IMR-90 (cell line): ENCODE measurements at regions not wholly inside any gene's neighbourhood (a gene's known extent, or its start where the extent isn't known, plus 50 kb on each side); places are given as distances from the start of the nearest gene placed in this dataset.

Experiments used
- ATAC-seq: fragments of 200-7000 bp; cut with Tn5 transposase; 2 replicates; pipeline ENCODE4 v1.9.1; 2020; ENCODE audit warnings: low read depth, mild to moderate bottlenecking, moderate library complexity
- BruUV-seq: library from RNA; stranded (reverse); fragments of 400-500 nt; replicated peaks from 2 replicates; lab custom pipeline; 2021; lab: Mats Ljungman, UMichigan
- CTCF ChIA-PET: fragments of 300-600 bp; formaldehyde crosslinking; extraction: SDS; loops from one replicate; lab custom pipeline; 2021; ENCODE audit warnings: antibody characterized with exemption; lab: Yijun Ruan, JAX
- POLR2A ChIA-PET: fragments of 300-600 bp; sonication (Branson Sonifier 250); formaldehyde crosslinking; loops from one replicate; lab custom pipeline; 2022; ENCODE audit warnings: antibody characterized with exemption; ENCODE audit not compliant: unreplicated experiment; lab: Charles Lee
- DNase-seq: peaks from one replicate; pipeline ENCODE4 v3.0.0; 2013
- H2AFZ ChIP-seq: replicated peaks from 2 replicates; pipeline ENCODE3; 2013; ENCODE audit warnings: low read length, mild to moderate bottlenecking; ENCODE audit not compliant: poor library complexity
- H2AK5ac ChIP-seq: 2 replicates; pipeline ENCODE4 v1.6.1; 2013; ENCODE audit warnings: low read depth, low read length, inconsistent platforms
- H2AK9ac ChIP-seq: replicated peaks from 2 replicates; pipeline ENCODE3; 2013; ENCODE audit warnings: mild to moderate bottlenecking, low read depth, low read length, moderate library complexity; ENCODE audit not compliant: poor library complexity
- H2BK120ac ChIP-seq: 2 replicates; pipeline ENCODE4 v1.6.1; 2013; ENCODE audit warnings: low read depth, low read length, inconsistent platforms
- H2BK15ac ChIP-seq: 3 replicates; pipeline ENCODE4 v1.6.1; 2013; ENCODE audit warnings: low read depth, low read length, inconsistent platforms
- H2BK20ac ChIP-seq: 2 replicates; pipeline ENCODE4 v1.6.1; 2013; ENCODE audit warnings: low read depth, mild to moderate bottlenecking, inconsistent platforms, low read length, moderate library complexity
- H2BK5ac ChIP-seq: 2 replicates; pipeline ENCODE4 v1.6.1; 2013; ENCODE audit warnings: mild to moderate bottlenecking, low read depth, low read length, inconsistent platforms; ENCODE audit not compliant: poor library complexity, severe bottlenecking
- H3K14ac ChIP-seq: replicated peaks from 2 replicates; pipeline ENCODE4 v1.6.1; 2013; ENCODE audit warnings: low read depth, low read length, inconsistent platforms
- H3K18ac ChIP-seq: 2 replicates; pipeline ENCODE4 v1.6.1; 2013; ENCODE audit warnings: low read depth, low read length, control low read depth
- H3K23ac ChIP-seq: 2 replicates; pipeline ENCODE4 v1.6.1; 2013; ENCODE audit warnings: low read depth, low read length, inconsistent platforms
- H3K27ac ChIP-seq: 2 replicates; pipeline ENCODE4 v1.5.1; 2013; ENCODE audit warnings: mild to moderate bottlenecking, control low read depth, low read length; ENCODE audit not compliant: insufficient read depth
- H3K27me3 ChIP-seq: 2 replicates; pipeline ENCODE4 v1.6.1; 2013; ENCODE audit warnings: low read length; ENCODE audit not compliant: control insufficient read depth, insufficient read depth
- H3K36me3 ChIP-seq: 2 replicates; pipeline ENCODE4 v1.6.1; 2013; ENCODE audit warnings: low read length, mixed read lengths; ENCODE audit not compliant: control insufficient read depth, insufficient read depth
- H3K4ac ChIP-seq: 2 replicates; pipeline ENCODE4 v1.6.1; 2013; ENCODE audit warnings: low read depth, low read length, inconsistent platforms
- H3K4me1 ChIP-seq: 2 replicates; pipeline ENCODE4 v1.6.1; 2013; ENCODE audit warnings: low read length, mixed read lengths; ENCODE audit not compliant: control insufficient read depth, insufficient read depth
- H3K4me2 ChIP-seq: 2 replicates; pipeline ENCODE4 v1.6.1; 2013; ENCODE audit warnings: low read depth, mild to moderate bottlenecking, control low read depth, low read length, moderate library complexity
- H3K4me3 ChIP-seq: 2 replicates; pipeline ENCODE4 v1.5.1; 2013; ENCODE audit warnings: low read depth, mild to moderate bottlenecking, control low read depth, low read length, moderate library complexity; ENCODE audit not compliant: insufficient read depth
- H3K56ac ChIP-seq: 2 replicates; pipeline ENCODE4 v1.6.1; 2013; ENCODE audit warnings: low read length, inconsistent platforms; ENCODE audit not compliant: insufficient read depth; ENCODE audit errors: extremely low read depth
- H3K79me1 ChIP-seq, 2 experiments: 2 replicates each; pipeline ENCODE4 v1.6.1; 2013; ENCODE audit warnings: low read length in 2 of 2, inconsistent platforms in 1 of 2, low read depth in 1 of 2
- H3K9ac ChIP-seq: 2 replicates; pipeline ENCODE4 v1.6.1; 2013; ENCODE audit warnings: low read depth, low read length, control low read depth
- H3K9me1 ChIP-seq: 2 replicates; pipeline ENCODE4 v1.6.1; 2013; ENCODE audit warnings: low read length, inconsistent platforms; ENCODE audit not compliant: insufficient read depth
- H3K9me3 ChIP-seq: 2 replicates; pipeline ENCODE4 v1.6.1; 2013; ENCODE audit warnings: low read length; ENCODE audit not compliant: control insufficient read depth, insufficient read depth
- H4K20me1 ChIP-seq: 2 replicates; pipeline ENCODE4 v1.6.1; 2013; ENCODE audit warnings: low read length, inconsistent platforms; ENCODE audit not compliant: insufficient read depth
- H4K5ac ChIP-seq: 2 replicates; pipeline ENCODE4 v1.6.1; 2013; ENCODE audit warnings: mild to moderate bottlenecking, low read depth, low read length, control low read depth
- H4K8ac ChIP-seq, 2 experiments: 2 replicates each; pipeline ENCODE4 v1.6.1; 2013; ENCODE audit warnings: low read depth in 2 of 2, low read length in 2 of 2, control low read depth in 1 of 2, inconsistent platforms in 1 of 2
- H4K91ac ChIP-seq: 2 replicates; pipeline ENCODE4 v1.6.1; 2013; ENCODE audit warnings: low read depth, low read length, inconsistent platforms; ENCODE audit not compliant: insufficient read depth
- BHLHE40 ChIP-seq: fragments of 150-350 bp; IDR thresholded peaks from 2 replicates; pipeline ENCODE4 v1.6.1; 2016; ENCODE audit warnings: mild to moderate bottlenecking, low read depth, low read length
- CEBPB ChIP-seq: IDR thresholded peaks from 2 replicates; pipeline ENCODE4 v1.6.1; 2012; ENCODE audit warnings: low read depth, low read length, improper control_type of control experiment
- CHD1 ChIP-seq: IDR thresholded peaks from 2 replicates; pipeline ENCODE4 v1.6.1; 2012; ENCODE audit warnings: low read depth, low read length, improper control_type of control experiment
- CTCF ChIP-seq: conservative IDR thresholded peaks from 2 replicates; pipeline ENCODE4 v1.5.1; 2012; ENCODE audit warnings: mild to moderate bottlenecking, low read depth, low read length, improper control_type of control experiment
- FOS ChIP-seq: fragments of 150-350 bp; IDR thresholded peaks from 2 replicates; pipeline ENCODE4 v1.6.1; 2016; ENCODE audit warnings: low read depth, low read length
- MAZ ChIP-seq: IDR thresholded peaks from 2 replicates; pipeline ENCODE4 v1.6.1; 2012; ENCODE audit warnings: low read depth, mild to moderate bottlenecking, low read length, improper control_type of control experiment, moderate library complexity, borderline replicate concordance
- NFE2L2 ChIP-seq: fragments of 150-350 bp; IDR thresholded peaks from 2 replicates; pipeline ENCODE4 v1.6.1; 2016; ENCODE audit warnings: low read depth, mild to moderate bottlenecking, low read length
- POLR2A ChIP-seq: IDR thresholded peaks from 2 replicates; pipeline ENCODE4 v1.6.1; 2012; ENCODE audit warnings: mild to moderate bottlenecking, low read depth, low read length
- RCOR1 ChIP-seq: IDR thresholded peaks from 2 replicates; pipeline ENCODE4 v1.6.1; 2012; ENCODE audit warnings: mild to moderate bottlenecking, low read length, improper control_type of control experiment; ENCODE audit not compliant: insufficient replicate concordance
- RFX5 ChIP-seq: IDR thresholded peaks from 2 replicates; pipeline ENCODE4 v1.8.0; 2012; ENCODE audit warnings: low read depth, mild to moderate bottlenecking, low read length, moderate library complexity
- SMC3 ChIP-seq: fragments of 150-350 bp; IDR thresholded peaks from 2 replicates; pipeline ENCODE4 v1.6.1; 2016; ENCODE audit warnings: low read depth, mild to moderate bottlenecking, antibody characterized with exemption, low read length, moderate library complexity
- USF2 ChIP-seq: fragments of 150-350 bp; IDR thresholded peaks from 2 replicates; pipeline ENCODE4 v1.6.1; 2017; ENCODE audit warnings: mild to moderate bottlenecking, antibody characterized with exemption, low read length, low read depth
- WGBS, 2 experiments: methylation state at CpG; one replicate each; pipeline versions ENCODE4 v1.1.5 to v1.1.7; 2013; ENCODE audit warnings: missing lambda C conversion rate in 2 of 2; ENCODE audit not compliant: insufficient read length in 1 of 2; ENCODE audit errors: extremely low coverage in 2 of 2; 5-methylcytosine and 5-hydroxymethylcytosine counted together
- dilution Hi-C: fragments of 300-500 bp; cut with HindIII; formaldehyde crosslinking; loops from one replicate; pipeline ENCODE4 v1.14.3; 2018; ENCODE audit warnings: low sequenced_read_pairs; ENCODE audit not compliant: unreplicated experiment
- in situ Hi-C: fragments of 300-500 bp; cut with MboI; formaldehyde crosslinking; loops from 3 replicates; pipeline ENCODE4 v1.14.3; 2019; ENCODE audit warnings: low sequenced_read_pairs, inconsistent platforms, mixed read lengths
- intact Hi-C: fragments of 100-400 bp; cut with micrococcal nuclease; formaldehyde crosslinking; loops from 2 replicates; pipeline ENCODE4 v1.10.0; 2022
- TF ChIP-seq, protein P1 (sequence below): fragments of 150-350 bp; IDR thresholded peaks from 2 replicates; pipeline ENCODE4 v1.6.1; 2016; ENCODE audit warnings: low read depth, mild to moderate bottlenecking, low read length, moderate library complexity, borderline replicate concordance

DNA sequence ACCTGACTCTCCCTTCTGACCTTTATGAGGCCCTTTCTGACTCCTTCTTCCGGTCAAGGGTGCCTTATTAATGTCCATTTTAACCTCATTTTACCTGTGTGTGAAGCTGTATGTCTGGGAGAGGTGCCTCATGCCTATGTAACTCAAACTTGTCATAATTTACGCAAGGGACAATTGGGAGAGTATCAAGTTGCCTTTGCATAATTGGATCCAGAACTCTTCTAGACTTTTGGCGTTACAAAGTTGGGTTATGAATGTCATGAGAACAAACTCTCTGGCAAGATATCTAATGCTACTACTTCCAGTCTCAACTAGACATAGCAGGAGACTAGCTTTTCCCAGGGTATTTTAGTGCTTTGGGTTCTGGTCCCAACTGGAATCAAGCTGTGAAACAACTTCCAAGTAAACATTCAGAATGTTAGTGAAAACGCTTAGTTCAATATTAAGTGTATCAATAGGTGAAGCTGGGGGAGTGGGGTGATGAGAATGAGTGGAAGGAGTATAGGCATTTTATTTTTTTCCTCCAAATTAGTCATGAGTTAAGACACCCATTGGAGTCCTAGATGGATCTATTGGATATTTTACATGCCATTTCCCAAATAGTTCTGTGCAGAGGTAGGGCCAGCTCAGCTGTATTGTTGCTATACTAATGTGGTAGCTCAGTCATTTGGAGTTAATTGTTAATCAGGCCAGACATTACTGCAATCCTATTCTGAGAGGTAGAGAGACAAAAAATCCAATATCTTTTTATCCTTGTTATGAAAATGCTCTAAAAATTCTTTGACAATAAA is 159.9 kb downstream of the TFAP2B start:
- no peak overlapping the region for H3K18ac ChIP-seq
- dilution Hi-C loops (no loop called here), in situ Hi-C loops (no loop called here), intact Hi-C loops (no loop called here)
- POLR2A ChIA-PET: no interaction called here
- H2BK15ac ChIP-seq: no peak overlapping the region
- no peaks in the 10 kb centered on the region for H4K20me1 ChIP-seq
- H3K14ac ChIP-seq: no peak overlapping the region
- H3K9me1 ChIP-seq: no peaks in the 10 kb centered on the region
- H2BK120ac ChIP-seq: no peak overlapping the region
- H4K91ac ChIP-seq: no peak overlapping the region
- no peak overlapping the region for H3K9ac ChIP-seq
- H3K27ac ChIP-seq: no peak overlapping the region
- H3K4me2 ChIP-seq: no peak overlapping the region
- no peak overlapping the region for H4K5ac ChIP-seq
- no peak for ATAC-seq
- no peak overlapping the region for H2AK5ac ChIP-seq
- CTCF ChIA-PET: no interaction called here
- no peak overlapping the region for H2AFZ ChIP-seq
- no peak overlapping the region for H2AK9ac ChIP-seq
- H3K4me1 ChIP-seq: no peaks in the 10 kb centered on the region
- H3K9me3 ChIP-seq: peaks cover 6% of the 10 kb centered on the region
- BruUV-seq: no TSS peak
- H3K79me1 ChIP-seq: no peaks in the 10 kb centered on the region
- H2BK20ac ChIP-seq: no peak overlapping the region
- DNase-seq: no peak
- H3K36me3 ChIP-seq: no peaks in the 10 kb centered on the region
- H3K23ac ChIP-seq: no peak overlapping the region
- no peak overlapping the region for H3K4ac ChIP-seq
- no peak for TF ChIP-seq BHLHE40
- TF ChIP-seq NFE2L2: no peak
- no peak for TF ChIP-seq RCOR1
- TF ChIP-seq, protein P1, sequence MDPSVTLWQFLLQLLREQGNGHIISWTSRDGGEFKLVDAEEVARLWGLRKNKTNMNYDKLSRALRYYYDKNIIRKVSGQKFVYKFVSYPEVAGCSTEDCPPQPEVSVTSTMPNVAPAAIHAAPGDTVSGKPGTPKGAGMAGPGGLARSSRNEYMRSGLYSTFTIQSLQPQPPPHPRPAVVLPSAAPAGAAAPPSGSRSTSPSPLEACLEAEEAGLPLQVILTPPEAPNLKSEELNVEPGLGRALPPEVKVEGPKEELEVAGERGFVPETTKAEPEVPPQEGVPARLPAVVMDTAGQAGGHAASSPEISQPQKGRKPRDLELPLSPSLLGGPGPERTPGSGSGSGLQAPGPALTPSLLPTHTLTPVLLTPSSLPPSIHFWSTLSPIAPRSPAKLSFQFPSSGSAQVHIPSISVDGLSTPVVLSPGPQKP: no peak
- TF ChIP-seq USF2: no peak
- TF ChIP-seq CTCF: no peak
- no peak for TF ChIP-seq SMC3
- TF ChIP-seq POLR2A: no peak
- TF ChIP-seq CEBPB: no peak
- TF ChIP-seq RFX5: no peak
- no peak for TF ChIP-seq CHD1
- no peak for TF ChIP-seq MAZ
- TF ChIP-seq FOS: no peak
- no CpG with 5 or more reads among the region's 4 CpGs for WGBS, 2 experiments
- no peak overlapping the region for H3K56ac ChIP-seq
- no peaks in the 10 kb centered on the region for H3K27me3 ChIP-seq
- no peak overlapping the region for H3K4me3 ChIP-seq
- H2BK5ac ChIP-seq: no peak overlapping the region
- H4K8ac ChIP-seq: no peak overlapping the region
